HFF-Myc (cell line): ENCODE measurements at regions not wholly inside any gene's neighbourhood (a gene's known extent, or its start where the extent isn't known, plus 50 kb on each side); places are given as distances from the start of the nearest gene placed in this dataset.

Source experiments
- DNase-seq: peaks from one replicate; pipeline ENCODE4 v3.0.0-alpha.2; 2011; ENCODE audit warnings: low read depth; ENCODE audit errors: extremely low read depth
- H3K4me3 ChIP-seq: replicated peaks from 2 replicates; pipeline ENCODE4 v1.5.1; 2011; ENCODE audit warnings: low read depth, mild to moderate bottlenecking, control low read depth, low read length
- CTCF ChIP-seq: IDR thresholded peaks from 2 replicates; pipeline ENCODE4 v1.5.1; 2012; ENCODE audit warnings: mild to moderate bottlenecking, low read depth, low read length, control low read depth; ENCODE audit errors: missing control alignments

GRCh38 chr13:47549219-47549752 is 451.8 kb downstream of the SUCLA2 start:
- no peak for TF ChIP-seq CTCF
- no peak for DNase-seq
- H3K4me3 ChIP-seq, result no peak overlapping the region

GRCh38 chr13:47548294-47548840 is 452.7 kb downstream of the SUCLA2 start:
- no peak for TF ChIP-seq CTCF
- H3K4me3 ChIP-seq, result no peak overlapping the region
- no peak for DNase-seq

GRCh38 chr13:47546391-47547225 is 454.5 kb downstream of the SUCLA2 start:
- no peak overlapping the region for H3K4me3 ChIP-seq
- no peak for TF ChIP-seq CTCF
- no peak for DNase-seq

- H3K4me3 ChIP-seq, result no peak overlapping the region
- DNase-seq, result no peak
- TF ChIP-seq CTCF, result no peak
These were observed 455.7 kb downstream of the SUCLA2 start for GRCh38 chr13:47545201-47546024.

- no peak for TF ChIP-seq CTCF
- no peak for DNase-seq
- no peak overlapping the region for H3K4me3 ChIP-seq
These were observed 461.8 kb downstream of the SUCLA2 start for GRCh38 chr13:47539317-47539716.

GRCh38 chr13:47523771-47524170 is 477.3 kb downstream of the SUCLA2 start:
- H3K4me3 ChIP-seq, result no peak overlapping the region
- TF ChIP-seq CTCF, result no peak
- DNase-seq, result no peak
